Upper lobe of left lung (tissue), 4 donors: ENCODE measurements at regions not wholly inside any gene's neighbourhood (a gene's known extent, or its start where the extent isn't known, plus 50 kb on each side); places are given as distances from the start of the nearest gene placed in this dataset.

Source experiments
- CTCF ChIP-seq, 6 experiments: fragments of 450-650 bp in 4 of 6; fragments of 200-600 bp in 2 of 6; sonication (generic) in 2 of 6; IDR thresholded peaks; one replicate each; pipeline ENCODE4 v1.5.1; 2016 to 2019; ENCODE audit warnings: antibody characterized with exemption in 6 of 6
- EP300 ChIP-seq, 4 donors: sonication (generic); formaldehyde crosslinking; IDR thresholded peaks; one replicate each; pipeline ENCODE4 v1.5.1; 2017; ENCODE audit warnings: antibody characterized with exemption in 4 of 4, control low read depth in 2 of 4
- POLR2A ChIP-seq, 4 donors: fragments of 450-650 bp; IDR thresholded peaks; one replicate each; pipeline ENCODE4 v1.5.1; 2016 to 2017; ENCODE audit warnings: antibody characterized with exemption in 4 of 4, mild to moderate bottlenecking in 2 of 4
- POLR2AphosphoS5 ChIP-seq, 2 donors: sonication (generic); formaldehyde crosslinking; IDR thresholded peaks; one replicate each; pipeline ENCODE4 v1.5.1; 2017; ENCODE audit warnings: antibody characterized with exemption in 2 of 2

DNA sequence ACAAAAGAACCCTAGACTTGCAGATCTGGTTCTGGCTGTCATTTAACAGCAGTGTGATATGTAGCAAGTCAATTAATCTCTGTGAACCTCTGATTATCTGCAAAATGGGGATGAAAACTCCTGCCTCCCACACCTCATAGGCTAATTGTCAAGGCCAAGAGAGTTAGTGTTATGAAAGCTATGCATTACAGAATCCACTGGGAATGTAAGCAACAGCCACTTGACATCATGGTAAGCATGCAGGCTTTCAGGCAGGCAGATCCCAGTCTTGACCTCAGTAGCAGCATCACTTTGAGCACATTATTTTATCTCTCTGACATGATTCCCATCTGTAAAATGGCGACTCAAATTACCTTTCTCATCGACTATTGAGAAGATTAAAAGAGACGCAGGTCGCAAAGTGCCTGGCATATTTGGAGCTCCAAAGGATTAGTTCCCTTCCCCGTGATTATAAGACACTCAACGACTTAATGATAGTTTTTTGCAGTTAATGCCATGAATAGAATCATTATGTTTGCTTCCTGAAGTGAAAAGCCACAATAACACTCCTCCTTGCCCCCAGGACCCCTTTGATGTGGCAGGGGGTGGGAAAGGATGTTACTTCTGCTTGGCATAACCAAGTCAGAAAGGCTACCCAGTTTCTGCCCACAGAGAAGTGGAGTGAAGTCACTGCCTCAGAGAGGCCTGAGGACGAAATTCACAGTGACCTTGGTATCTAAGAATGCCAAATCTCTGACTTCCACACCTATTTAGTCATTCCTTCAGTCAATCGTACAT is 273.0 kb upstream of the NFIA start:
- TF ChIP-seq POLR2A (IDR thresholded peaks at IDR 0.05) (no peak), CTCF (IDR thresholded peaks at IDR 0.05) (no peak), POLR2AphosphoS5 (IDR thresholded peaks at IDR 0.05) (no peak), EP300 (IDR thresholded peaks at IDR 0.05) (no peak)
